AG08396 (cell line): ENCODE measurements at regions not wholly inside any gene's neighbourhood (a gene's known extent, or its start where the extent isn't known, plus 50 kb on each side); places are given as distances from the start of the nearest gene placed in this dataset.

Experiments used
- DNase-seq: peaks from one replicate; pipeline ENCODE4 v3.0.0; 2012; ENCODE audit warnings: low spot score, mixed read lengths

DNA sequence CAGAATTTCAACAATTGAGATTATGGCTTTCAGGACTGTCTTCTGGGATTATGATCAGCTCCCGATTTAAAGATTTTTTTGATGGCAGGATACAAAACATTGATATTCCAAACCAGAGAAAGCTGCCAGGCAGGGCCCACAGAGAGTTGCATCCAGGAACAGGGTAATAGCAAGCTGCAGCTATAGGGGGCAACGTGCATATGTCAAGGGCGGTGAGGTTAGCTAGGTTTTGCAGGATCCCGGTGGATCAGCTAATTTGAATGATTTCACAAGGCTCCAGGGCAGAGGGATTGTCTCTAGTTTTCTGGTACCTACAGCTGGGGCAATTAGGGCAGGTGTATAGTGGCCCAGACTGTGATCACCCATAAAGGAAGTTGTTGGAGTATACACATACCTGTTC is 339.4 kb downstream of the CHSY3 start:
- DNase-seq: no peak

DNA sequence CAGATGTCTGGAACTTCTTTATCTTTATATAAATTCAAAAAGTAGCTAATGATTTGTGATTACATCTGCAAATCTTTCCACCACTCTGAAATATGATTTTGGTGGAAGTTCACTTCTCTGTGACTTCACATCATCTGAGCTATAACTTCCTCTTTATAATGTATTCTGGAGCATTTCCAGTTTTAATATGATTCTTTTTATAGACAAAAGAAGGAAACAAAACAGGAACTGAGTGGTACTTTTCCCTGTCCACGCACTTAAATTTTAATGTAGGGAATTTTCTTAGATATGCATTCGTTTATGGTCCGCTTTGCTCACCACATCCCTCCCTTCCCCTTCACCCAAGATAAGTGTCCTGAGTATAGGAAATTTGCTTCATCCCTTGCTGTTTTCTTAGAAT is 333.5 kb downstream of the CHSY3 start:
- DNase-seq: no peak
